Lung (tissue), 11 donors: ENCODE measurements at regions not wholly inside any gene's neighbourhood (a gene's known extent, or its start where the extent isn't known, plus 50 kb on each side); places are given as distances from the start of the nearest gene placed in this dataset.

Experiments used
- ATAC-seq: fragments of 200-7000 bp; cut with Tn5 transposase; one replicate; pipeline ENCODE4 v1.9.1; 2020; ENCODE audit warnings: moderate number of reproducible peaks; ENCODE audit not compliant: insufficient read depth, low FRiP score
- DNase-seq, 3 donors: peaks; one replicate each; pipeline ENCODE4 v3.0.0-alpha.2; 2013 to 2017
- H3K27ac ChIP-seq, 2 donors: one replicate each; pipeline ENCODE4 v1.5.1; 2013; ENCODE audit warnings: mild to moderate bottlenecking in 2 of 2, moderate library complexity in 2 of 2, control low read depth in 1 of 2, inconsistent platforms in 1 of 2, low read depth in 1 of 2, low read length in 1 of 2
- H3K27me3 ChIP-seq, 3 donors: one replicate each; pipeline ENCODE4 v1.5.1; 2013; ENCODE audit warnings: low read length in 2 of 3; ENCODE audit not compliant: control insufficient read depth in 3 of 3, insufficient read depth in 3 of 3
- H3K36me3 ChIP-seq, 4 donors: one replicate each; pipeline ENCODE4 v1.5.1; 2013; ENCODE audit warnings: low read length in 4 of 4, mild to moderate bottlenecking in 1 of 4, moderate library complexity in 1 of 4; ENCODE audit not compliant: control insufficient read depth in 4 of 4, insufficient read depth in 4 of 4
- H3K4me1 ChIP-seq, 5 donors: one replicate each; pipeline ENCODE4 v1.5.1; 2013; ENCODE audit warnings: low read length in 5 of 5, mild to moderate bottlenecking in 2 of 5, moderate library complexity in 1 of 5; ENCODE audit not compliant: control insufficient read depth in 5 of 5, insufficient read depth in 5 of 5
- H3K4me3 ChIP-seq: one replicate; pipeline ENCODE4 v1.5.1; 2013; ENCODE audit warnings: mild to moderate bottlenecking, control low read depth, moderate library complexity
- H3K9ac ChIP-seq, 2 donors: one replicate each; pipeline ENCODE4 v1.5.1; 2013; ENCODE audit warnings: low read length in 2 of 2, control low read depth in 1 of 2; ENCODE audit not compliant: insufficient read depth in 1 of 2
- H3K9me3 ChIP-seq, 4 donors: one replicate each; pipeline ENCODE4 v1.5.1; 2013; ENCODE audit warnings: low read length in 3 of 4, mild to moderate bottlenecking in 1 of 4, moderate library complexity in 1 of 4; ENCODE audit not compliant: control insufficient read depth in 4 of 4, insufficient read depth in 3 of 4
- WGBS, 2 donors: extraction: QIAGEN DNeasy Blood & Tissue Kit; methylation state at CpG; one replicate each; pipeline ENCODE4 v1.1.7; 2013; 5-methylcytosine and 5-hydroxymethylcytosine counted together
- TF ChIP-seq, protein P1 (sequence below): IDR thresholded peaks from 2 replicates; pipeline ENCODE4 v1.5.1; 2012; ENCODE audit warnings: mild to moderate bottlenecking; ENCODE audit errors: control extremely low read depth, extremely low read depth
- donor health status: control.
- donor health status: control.
- donor health status: Bipolar disorder and iron deficiency.
- donor health status: healthy.
- donor health status: DM: yes; HTN: yes; CAD: no.

- Histone ChIP-seq H3K4me1 (no peaks in the 10 kb centered on the region), H3K27me3 (no peaks in the 10 kb centered on the region), H3K36me3 (no peaks in the 10 kb centered on the region), H3K4me3 (no peak overlapping the region), H3K9me3 (no peaks in the 10 kb centered on the region), H3K27ac (no peak overlapping the region), H3K9ac (no peak overlapping the region)
- ATAC-seq (no peak), DNase-seq (no peak)
- TF ChIP-seq, protein P1, sequence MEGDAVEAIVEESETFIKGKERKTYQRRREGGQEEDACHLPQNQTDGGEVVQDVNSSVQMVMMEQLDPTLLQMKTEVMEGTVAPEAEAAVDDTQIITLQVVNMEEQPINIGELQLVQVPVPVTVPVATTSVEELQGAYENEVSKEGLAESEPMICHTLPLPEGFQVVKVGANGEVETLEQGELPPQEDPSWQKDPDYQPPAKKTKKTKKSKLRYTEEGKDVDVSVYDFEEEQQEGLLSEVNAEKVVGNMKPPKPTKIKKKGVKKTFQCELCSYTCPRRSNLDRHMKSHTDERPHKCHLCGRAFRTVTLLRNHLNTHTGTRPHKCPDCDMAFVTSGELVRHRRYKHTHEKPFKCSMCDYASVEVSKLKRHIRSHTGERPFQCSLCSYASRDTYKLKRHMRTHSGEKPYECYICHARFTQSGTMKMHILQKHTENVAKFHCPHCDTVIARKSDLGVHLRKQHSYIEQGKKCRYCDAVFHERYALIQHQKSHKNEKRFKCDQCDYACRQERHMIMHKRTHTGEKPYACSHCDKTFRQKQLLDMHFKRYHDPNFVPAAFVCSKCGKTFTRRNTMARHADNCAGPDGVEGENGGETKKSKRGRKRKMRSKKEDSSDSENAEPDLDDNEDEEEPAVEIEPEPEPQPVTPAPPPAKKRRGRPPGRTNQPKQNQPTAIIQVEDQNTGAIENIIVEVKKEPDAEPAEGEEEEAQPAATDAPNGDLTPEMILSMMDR = no peak
Observed at GRCh38 chr3:109678600-109678999, 341.3 kb upstream of the DPPA4 start.

GRCh38 chr3:109679664-109680063 lies 342.3 kb upstream of the DPPA4 start:
- TF ChIP-seq, protein P1 = no peak
- no peaks in the 10 kb centered on the region for H3K27me3 ChIP-seq
- 69 to 76% methylated on average over 4 of the region's 4 CpGs for WGBS, 2 donors

DNA sequence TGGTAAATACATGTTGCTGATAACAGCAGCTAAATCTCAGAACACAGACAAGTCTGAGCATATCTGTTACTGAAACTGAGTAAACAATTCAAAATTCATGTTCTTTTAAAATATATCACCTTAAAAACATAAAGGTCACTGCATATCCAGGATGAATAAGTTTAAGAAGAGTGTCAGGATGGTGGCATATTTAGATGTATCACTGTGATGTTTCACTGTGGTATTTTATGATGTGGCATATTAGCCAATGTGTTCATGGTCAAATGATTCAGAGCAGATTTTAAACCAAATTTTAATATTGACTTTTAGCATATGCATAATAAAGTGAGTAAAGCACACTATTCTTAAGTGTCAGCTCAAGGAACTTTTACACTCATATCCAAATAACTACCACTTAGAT lies 346.4 kb upstream of the DPPA4 start:
- H3K27ac ChIP-seq = no peak overlapping the region
- no peak for ATAC-seq
- H3K4me1 ChIP-seq = peaks cover 0 to 1% (median 0%) of the 10 kb centered on the region in 5 donors
- DNase-seq = no peak
- H3K36me3 ChIP-seq = no peaks in the 10 kb centered on the region
- H3K4me3 ChIP-seq = no peak overlapping the region
- H3K27me3 ChIP-seq = no peaks in the 10 kb centered on the region
- H3K9ac ChIP-seq = no peak overlapping the region
- TF ChIP-seq, protein P1 = no peak
- H3K9me3 ChIP-seq = no peaks in the 10 kb centered on the region

More at GRCh38 chr3:109679664-109680063, 342.3 kb upstream of the DPPA4 start:
- H3K36me3 ChIP-seq = no peaks in the 10 kb centered on the region
- ATAC-seq (no peak), DNase-seq (no peak)
- no peak overlapping the region for H3K27ac ChIP-seq
- H3K4me1 ChIP-seq = no peaks in the 10 kb centered on the region
- H3K9me3 ChIP-seq = no peaks in the 10 kb centered on the region
- H3K9ac ChIP-seq = no peak overlapping the region
- H3K4me3 ChIP-seq = no peak overlapping the region
